CD4-positive, alpha-beta T cell treated with Interleukin-21 for 1 hour (primary cell): ENCODE measurements at regions not wholly inside any gene's neighbourhood (a gene's known extent, or its start where the extent isn't known, plus 50 kb on each side); places are given as distances from the start of the nearest gene placed in this dataset.
"Not testable (repeated sequence)": the region's sequence is repeated elsewhere in the genome, so short reads cannot be mapped to it uniquely, and the experiment has no call there.

Experiments used
- DNase-seq: peaks from one replicate; pipeline ENCODE4 v3.0.0-alpha.2; 2020

GRCh38 chr1:213541641-213542040 lies 446.1 kb upstream of the PROX1 start:
- DNase-seq: no peak

- not testable (repeated sequence) for DNase-seq
These were observed 442.6 kb upstream of the PROX1 start for GRCh38 chr1:213545181-213545580.

- DNase-seq: no peak
These were observed 437.8 kb upstream of the PROX1 start for GRCh38 chr1:213549982-213550381.

GRCh38 chr1:213550804-213551203 lies 437.0 kb upstream of the PROX1 start:
- DNase-seq: no peak

GRCh38 chr1:213552045-213552444 lies 435.7 kb upstream of the PROX1 start:
- DNase-seq: no peak

GRCh38 chr1:213560226-213560625 lies 427.5 kb upstream of the PROX1 start:
- DNase-seq: no peak

- no peak for DNase-seq
These were observed 425.9 kb upstream of the PROX1 start for GRCh38 chr1:213561870-213562269.

- no peak for DNase-seq
These were observed 423.5 kb upstream of the PROX1 start for GRCh38 chr1:213564215-213564659.

GRCh38 chr1:213568929-213569815 lies 418.6 kb upstream of the PROX1 start:
- no peak for DNase-seq

- DNase-seq: no peak
These were observed 418.0 kb upstream of the PROX1 start for GRCh38 chr1:213569816-213570150.

GRCh38 chr1:213570487-213570886 lies 417.3 kb upstream of the PROX1 start:
- DNase-seq: no peak

- DNase-seq: no peak
These were observed 416.4 kb upstream of the PROX1 start for GRCh38 chr1:213571419-213571818.

GRCh38 chr1:213571843-213572242 lies 415.9 kb upstream of the PROX1 start:
- DNase-seq: no peak

- DNase-seq: no peak
These were observed 414.7 kb upstream of the PROX1 start for GRCh38 chr1:213572912-213573647.

GRCh38 chr1:213573648-213574009 lies 414.1 kb upstream of the PROX1 start:
- DNase-seq: no peak

- no peak for DNase-seq
These were observed 404.7 kb upstream of the PROX1 start for GRCh38 chr1:213582976-213583567.

GRCh38 chr1:213584272-213584671 lies 403.5 kb upstream of the PROX1 start:
- DNase-seq: no peak

GRCh38 chr1:213585402-213585801 lies 402.4 kb upstream of the PROX1 start:
- DNase-seq: no peak

- DNase-seq: no peak
These were observed 401.7 kb upstream of the PROX1 start for GRCh38 chr1:213585959-213586586.

GRCh38 chr1:213586587-213586972 lies 401.2 kb upstream of the PROX1 start:
- DNase-seq: no peak

- no peak for DNase-seq
These were observed 391.0 kb upstream of the PROX1 start for GRCh38 chr1:213596729-213597128.

GRCh38 chr1:213598263-213598662 lies 389.5 kb upstream of the PROX1 start:
- DNase-seq: no peak

- no peak for DNase-seq
These were observed 386.9 kb upstream of the PROX1 start for GRCh38 chr1:213600879-213601278.
